ENCODE measurements at regions not wholly inside any gene's neighbourhood (a gene's known extent, or its start where the extent isn't known, plus 50 kb on each side); places are given as distances from the start of the nearest gene placed in this dataset.

GRCh38 chr15:100787567-100788417 is 91.8 kb upstream of the ALDH1A3 start:
- DNase-seq (ENCODE audit: low read depth) = no peak
- no peak for TF ChIP-seq CTCF (IDR thresholded peaks at IDR 0.05; ENCODE audit: low read depth, low read length, missing control alignments)
- no peak overlapping the region for H3K4me3 ChIP-seq (ENCODE audit: low read depth, low read length)
- in situ Hi-C loops (cut with HindIII; ENCODE audit: low sequenced_read_pairs) = no loop called here

GRCh38 chr15:100788418-100789105 is 91.1 kb upstream of the ALDH1A3 start:
- in situ Hi-C loops (cut with HindIII; ENCODE audit: low sequenced_read_pairs) = no loop called here
- no peak for TF ChIP-seq CTCF (IDR thresholded peaks at IDR 0.05; ENCODE audit: low read depth, low read length, missing control alignments)
- no peak overlapping the region for H3K4me3 ChIP-seq (ENCODE audit: low read depth, low read length)
- no peak for DNase-seq (ENCODE audit: low read depth)

- DNase-seq (ENCODE audit: low read depth) = no peak
- H3K4me3 ChIP-seq (ENCODE audit: low read depth, low read length) = no peak overlapping the region
- TF ChIP-seq CTCF (IDR thresholded peaks at IDR 0.05; ENCODE audit: low read depth, low read length, missing control alignments) = no peak
- in situ Hi-C loops (cut with HindIII; ENCODE audit: low sequenced_read_pairs) = no loop called here
These were observed 88.8 kb upstream of the ALDH1A3 start for GRCh38 chr15:100790786-100791265.

DNA sequence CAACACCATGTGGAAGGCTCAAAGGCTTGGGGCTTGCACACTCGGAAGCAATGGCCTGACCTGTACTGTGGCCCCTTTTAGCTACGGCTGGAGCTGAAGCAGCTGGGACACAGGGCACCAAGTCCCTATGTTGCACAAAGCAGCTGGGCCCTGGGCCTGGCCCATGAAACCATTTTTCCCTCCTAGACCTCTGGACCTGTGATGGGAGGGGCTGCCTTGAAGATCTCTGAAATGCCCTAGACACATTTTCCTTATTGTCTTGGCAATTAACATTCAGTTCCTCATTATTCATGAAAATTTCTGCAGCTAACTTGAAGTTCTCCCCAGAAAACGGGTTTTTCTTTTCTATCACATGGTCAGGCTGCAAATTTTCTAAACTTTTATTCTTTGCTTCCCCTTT is 85.6 kb upstream of the ALDH1A3 start:
- no peak for TF ChIP-seq CTCF (IDR thresholded peaks at IDR 0.05; ENCODE audit: low read depth, low read length, missing control alignments)
- H3K4me3 ChIP-seq (ENCODE audit: low read depth, low read length) = no peak overlapping the region
- DNase-seq (ENCODE audit: low read depth) = no peak
- in situ Hi-C loops (cut with HindIII; ENCODE audit: low sequenced_read_pairs) = no loop called here

DNA sequence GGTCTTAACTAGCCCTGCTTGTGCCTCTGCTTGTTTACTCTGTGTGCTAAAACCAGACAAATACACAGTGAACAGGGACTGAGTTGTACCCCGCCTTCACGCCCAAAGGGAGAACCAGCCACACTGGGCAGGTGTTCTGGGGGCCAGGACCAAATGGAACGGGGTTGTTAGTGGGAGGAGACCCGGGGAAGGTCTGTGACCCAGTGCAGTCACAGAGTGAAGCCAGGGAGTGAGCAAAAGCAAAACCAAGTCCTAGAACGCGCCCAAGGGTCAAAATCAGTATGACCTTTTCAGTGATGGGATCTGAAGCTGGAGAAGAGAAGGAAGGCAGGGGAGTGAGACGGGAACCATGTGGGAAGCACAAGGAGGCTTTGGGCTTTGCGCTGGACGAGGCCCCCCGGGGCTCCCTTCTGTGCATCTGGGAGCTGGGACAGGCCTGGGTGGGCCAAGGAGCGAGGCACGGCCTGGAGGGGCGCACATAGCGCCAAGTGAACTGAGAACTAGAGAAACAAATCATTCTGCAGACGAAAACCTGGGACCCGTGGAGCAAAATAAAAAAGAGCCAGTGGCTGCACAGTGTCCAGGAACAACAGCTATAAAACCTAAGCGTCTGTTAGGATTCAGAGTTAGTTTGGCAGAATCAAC is 78.3 kb upstream of the ALDH1A3 start:
- in situ Hi-C loops (cut with HindIII; ENCODE audit: low sequenced_read_pairs) = no loop called here
- no peak overlapping the region for H3K4me3 ChIP-seq (ENCODE audit: low read depth, low read length)
- TF ChIP-seq CTCF (IDR thresholded peaks at IDR 0.05; ENCODE audit: low read depth, low read length, missing control alignments) = no peak
- no peak for DNase-seq (ENCODE audit: low read depth)

GRCh38 chr15:100802421-100803170 is 77.0 kb upstream of the ALDH1A3 start:
- in situ Hi-C loops (cut with HindIII; ENCODE audit: low sequenced_read_pairs) = no loop called here
- TF ChIP-seq CTCF (IDR thresholded peaks at IDR 0.05; ENCODE audit: low read depth, low read length, missing control alignments) = no peak
- no peak for DNase-seq (ENCODE audit: low read depth)
- H3K4me3 ChIP-seq (ENCODE audit: low read depth, low read length) = no peak overlapping the region

All from astrocyte of the cerebellum (primary cell).